ENCODE measurements at regions not wholly inside any gene's neighbourhood (a gene's known extent, or its start where the extent isn't known, plus 50 kb on each side); places are given as distances from the start of the nearest gene placed in this dataset.
A peak's percentile ranks its signal among the peaks of the same experiment; 100 is the strongest.

- H3K27ac ChIP-seq (replicated peaks) = peak overlapping the region; percentile 63
- DNase-seq = no peak
Measured at GRCh38 chr14:94971750-94972149, 185.6 kb downstream of the DICER1 start.

GRCh38 chr14:94970941-94971730 is 186.2 kb downstream of the DICER1 start:
- Histone ChIP-seq H3K4me1 (no peaks in the 10 kb centered on the region), H3K36me3 (no peaks in the 10 kb centered on the region), H3K4me3 (peak overlapping the region; percentile 1), H3K9me3 (replicated peaks) (peaks cover 5% of the 10 kb centered on the region), H3K27ac (replicated peaks) (peak overlapping the region; percentile 63), H3K27me3 (ENCODE audit: low read depth) (peaks cover 29% of the 10 kb centered on the region)
- intact Hi-C loops (cut with micrococcal nuclease) = no loop called here
- no peak for DNase-seq
- no peak for TF ChIP-seq CTCF (IDR thresholded peaks at IDR 0.05; ENCODE audit: borderline replicate concordance)

More at GRCh38 chr14:94971750-94972149, 185.6 kb downstream of the DICER1 start:
- intact Hi-C loops (cut with micrococcal nuclease) = no loop called here
- peaks cover 5% of the 10 kb centered on the region for H3K9me3 ChIP-seq (replicated peaks)
- H3K36me3 ChIP-seq = no peaks in the 10 kb centered on the region
- H3K27me3 ChIP-seq (ENCODE audit: low read depth) = peaks cover 23% of the 10 kb centered on the region
- no peak for TF ChIP-seq CTCF (IDR thresholded peaks at IDR 0.05; ENCODE audit: borderline replicate concordance)
- H3K4me3 ChIP-seq = peak overlapping the region; percentile 1
- no peaks in the 10 kb centered on the region for H3K4me1 ChIP-seq

- Histone ChIP-seq H3K27ac (replicated peaks) (no peak overlapping the region), H3K4me3 (no peak overlapping the region), H3K4me1 (no peaks in the 10 kb centered on the region), H3K27me3 (ENCODE audit: low read depth) (peaks cover 33% of the 10 kb centered on the region), H3K36me3 (no peaks in the 10 kb centered on the region), H3K9me3 (replicated peaks) (peaks cover 5% of the 10 kb centered on the region)
- TF ChIP-seq CTCF (IDR thresholded peaks at IDR 0.05; ENCODE audit: borderline replicate concordance) = no peak
- intact Hi-C loops (cut with micrococcal nuclease) = no loop called here
- DNase-seq = no peak
Measured at GRCh38 chr14:94969766-94970165, 187.6 kb downstream of the DICER1 start.

DNA sequence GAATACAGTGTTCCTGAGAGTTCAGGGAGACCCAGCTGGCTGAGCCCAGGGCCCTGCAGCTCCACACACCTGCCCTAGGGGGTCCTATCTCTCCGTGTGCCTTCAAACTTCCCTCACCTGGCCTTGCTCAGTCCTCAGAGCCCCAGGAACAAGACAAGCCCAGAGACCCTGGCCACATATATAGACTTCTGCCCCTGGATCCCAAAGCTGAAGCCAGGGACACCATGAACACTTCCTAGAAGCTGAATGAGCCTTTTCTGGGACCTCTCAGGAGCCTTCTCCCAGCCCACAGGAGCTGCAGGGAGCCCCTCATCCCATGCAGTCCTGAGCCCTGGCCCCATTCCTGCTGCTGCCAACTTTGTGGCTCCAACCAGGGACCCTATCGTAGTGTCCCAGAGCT is 190.5 kb downstream of the DICER1 start:
- DNase-seq = no peak
- intact Hi-C loops (cut with micrococcal nuclease) = no loop called here
- no peak overlapping the region for H3K4me3 ChIP-seq
- no peak for TF ChIP-seq CTCF (IDR thresholded peaks at IDR 0.05; ENCODE audit: borderline replicate concordance)
- H3K36me3 ChIP-seq = no peaks in the 10 kb centered on the region
- peaks cover 5% of the 10 kb centered on the region for H3K9me3 ChIP-seq (replicated peaks)
- no peak overlapping the region for H3K27ac ChIP-seq (replicated peaks)
- H3K4me1 ChIP-seq = no peaks in the 10 kb centered on the region
- peaks cover 62% of the 10 kb centered on the region for H3K27me3 ChIP-seq (ENCODE audit: low read depth)

GRCh38 chr14:94966344-94966743 is 191.0 kb downstream of the DICER1 start:
- Histone ChIP-seq H3K36me3 (no peaks in the 10 kb centered on the region), H3K27ac (replicated peaks) (no peak overlapping the region), H3K9me3 (replicated peaks) (peaks cover 5% of the 10 kb centered on the region), H3K27me3 (ENCODE audit: low read depth) (peaks cover 67% of the 10 kb centered on the region), H3K4me1 (no peaks in the 10 kb centered on the region), H3K4me3 (no peak overlapping the region)
- DNase-seq = no peak
- intact Hi-C loops (cut with micrococcal nuclease) = no loop called here
- TF ChIP-seq CTCF (IDR thresholded peaks at IDR 0.05; ENCODE audit: borderline replicate concordance) = no peak

All from left ventricle myocardium inferior (tissue), 1 donor.